Panc1 (cell line): ENCODE measurements at regions not wholly inside any gene's neighbourhood (a gene's known extent, or its start where the extent isn't known, plus 50 kb on each side); places are given as distances from the start of the nearest gene placed in this dataset.

Experiments
- SIN3A ChIP-seq: IDR thresholded peaks from 2 replicates; pipeline ENCODE4 v1.6.1; 2012; ENCODE audit warnings: low read depth, mild to moderate bottlenecking, low read length, moderate library complexity, borderline replicate concordance; ENCODE audit not compliant: insufficient read depth
- TF ChIP-seq, protein P1 (sequence below): fragments of 450-650 bp; IDR thresholded peaks from 2 replicates; pipeline ENCODE4 v1.5.1; 2017; ENCODE audit warnings: mild to moderate bottlenecking
- TF ChIP-seq, protein P2 (sequence below), 2 experiments: IDR thresholded peaks; 2 replicates each; pipeline ENCODE4 v1.6.1; 2011 to 2012; ENCODE audit warnings: low read depth in 2 of 2, control low read depth in 1 of 2, low read length in 1 of 2, mild to moderate bottlenecking in 1 of 2, moderate library complexity in 1 of 2; ENCODE audit not compliant: insufficient read depth in 1 of 2

DNA sequence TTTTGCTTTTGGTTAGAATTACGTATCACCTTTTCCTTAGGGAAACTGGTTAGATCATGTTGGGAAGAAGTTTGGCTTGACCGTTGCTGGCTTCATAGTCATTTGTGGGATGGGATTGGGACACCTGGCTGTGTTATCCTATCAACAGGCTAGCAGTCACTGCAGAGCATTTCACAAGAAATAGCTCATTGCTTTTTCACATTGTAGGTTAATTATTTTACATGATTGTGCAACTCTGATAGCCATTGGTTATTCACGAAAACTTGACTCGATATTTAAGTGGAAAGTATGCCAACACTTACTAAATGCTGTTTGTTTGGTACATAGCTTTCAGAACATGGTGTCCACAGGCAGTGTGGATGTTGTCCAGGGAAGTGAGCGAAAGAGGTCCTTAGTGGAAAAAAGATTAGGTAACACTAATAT lies 89.4 kb downstream of the NKX2-1 start:
- TF ChIP-seq, protein P1, sequence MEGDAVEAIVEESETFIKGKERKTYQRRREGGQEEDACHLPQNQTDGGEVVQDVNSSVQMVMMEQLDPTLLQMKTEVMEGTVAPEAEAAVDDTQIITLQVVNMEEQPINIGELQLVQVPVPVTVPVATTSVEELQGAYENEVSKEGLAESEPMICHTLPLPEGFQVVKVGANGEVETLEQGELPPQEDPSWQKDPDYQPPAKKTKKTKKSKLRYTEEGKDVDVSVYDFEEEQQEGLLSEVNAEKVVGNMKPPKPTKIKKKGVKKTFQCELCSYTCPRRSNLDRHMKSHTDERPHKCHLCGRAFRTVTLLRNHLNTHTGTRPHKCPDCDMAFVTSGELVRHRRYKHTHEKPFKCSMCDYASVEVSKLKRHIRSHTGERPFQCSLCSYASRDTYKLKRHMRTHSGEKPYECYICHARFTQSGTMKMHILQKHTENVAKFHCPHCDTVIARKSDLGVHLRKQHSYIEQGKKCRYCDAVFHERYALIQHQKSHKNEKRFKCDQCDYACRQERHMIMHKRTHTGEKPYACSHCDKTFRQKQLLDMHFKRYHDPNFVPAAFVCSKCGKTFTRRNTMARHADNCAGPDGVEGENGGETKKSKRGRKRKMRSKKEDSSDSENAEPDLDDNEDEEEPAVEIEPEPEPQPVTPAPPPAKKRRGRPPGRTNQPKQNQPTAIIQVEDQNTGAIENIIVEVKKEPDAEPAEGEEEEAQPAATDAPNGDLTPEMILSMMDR: no peak
- TF ChIP-seq, protein P2, sequence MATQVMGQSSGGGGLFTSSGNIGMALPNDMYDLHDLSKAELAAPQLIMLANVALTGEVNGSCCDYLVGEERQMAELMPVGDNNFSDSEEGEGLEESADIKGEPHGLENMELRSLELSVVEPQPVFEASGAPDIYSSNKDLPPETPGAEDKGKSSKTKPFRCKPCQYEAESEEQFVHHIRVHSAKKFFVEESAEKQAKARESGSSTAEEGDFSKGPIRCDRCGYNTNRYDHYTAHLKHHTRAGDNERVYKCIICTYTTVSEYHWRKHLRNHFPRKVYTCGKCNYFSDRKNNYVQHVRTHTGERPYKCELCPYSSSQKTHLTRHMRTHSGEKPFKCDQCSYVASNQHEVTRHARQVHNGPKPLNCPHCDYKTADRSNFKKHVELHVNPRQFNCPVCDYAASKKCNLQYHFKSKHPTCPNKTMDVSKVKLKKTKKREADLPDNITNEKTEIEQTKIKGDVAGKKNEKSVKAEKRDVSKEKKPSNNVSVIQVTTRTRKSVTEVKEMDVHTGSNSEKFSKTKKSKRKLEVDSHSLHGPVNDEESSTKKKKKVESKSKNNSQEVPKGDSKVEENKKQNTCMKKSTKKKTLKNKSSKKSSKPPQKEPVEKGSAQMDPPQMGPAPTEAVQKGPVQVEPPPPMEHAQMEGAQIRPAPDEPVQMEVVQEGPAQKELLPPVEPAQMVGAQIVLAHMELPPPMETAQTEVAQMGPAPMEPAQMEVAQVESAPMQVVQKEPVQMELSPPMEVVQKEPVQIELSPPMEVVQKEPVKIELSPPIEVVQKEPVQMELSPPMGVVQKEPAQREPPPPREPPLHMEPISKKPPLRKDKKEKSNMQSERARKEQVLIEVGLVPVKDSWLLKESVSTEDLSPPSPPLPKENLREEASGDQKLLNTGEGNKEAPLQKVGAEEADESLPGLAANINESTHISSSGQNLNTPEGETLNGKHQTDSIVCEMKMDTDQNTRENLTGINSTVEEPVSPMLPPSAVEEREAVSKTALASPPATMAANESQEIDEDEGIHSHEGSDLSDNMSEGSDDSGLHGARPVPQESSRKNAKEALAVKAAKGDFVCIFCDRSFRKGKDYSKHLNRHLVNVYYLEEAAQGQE (IDR thresholded peaks at IDR 0.05; ENCODE audit: insufficient read depth in 1 of 2, low read depth in 2 of 2, low read length in 1 of 2): no peak
- TF ChIP-seq SIN3A: no peak
